Nephron (organoid): ENCODE measurements at regions not wholly inside any gene's neighbourhood (a gene's known extent, or its start where the extent isn't known, plus 50 kb on each side); places are given as distances from the start of the nearest gene placed in this dataset.

Experiments used
- H3K27ac Mint-ChIP-seq, 3 experiments: 2 replicates each; pipeline ENCODE4 v1.8.0; 2020; ENCODE audit warnings: mixed read lengths in 3 of 3, mild to moderate bottlenecking in 2 of 3, moderate library complexity in 1 of 3
- H3K27me3 Mint-ChIP-seq: 2 replicates; pipeline ENCODE4 v1.8.0; 2021; ENCODE audit warnings: low read depth, mild to moderate bottlenecking, moderate library complexity, mixed read lengths
- H3K36me3 Mint-ChIP-seq: 2 replicates; pipeline ENCODE4 v1.8.0; 2020; ENCODE audit warnings: low read depth, mixed read lengths
- H3K4me1 Mint-ChIP-seq: 2 replicates; pipeline ENCODE4 v1.8.0; 2020; ENCODE audit warnings: mixed read lengths
- H3K4me3 Mint-ChIP-seq, 3 experiments: 2 replicates each; pipeline ENCODE4 v1.8.0; 2020; ENCODE audit warnings: mild to moderate bottlenecking in 3 of 3, mixed read lengths in 3 of 3, moderate library complexity in 2 of 3
- H3K9me3 Mint-ChIP-seq: 2 replicates; pipeline ENCODE4 v1.8.0; 2020; ENCODE audit warnings: mixed read lengths
- TF ChIP-seq, protein P1 (sequence below), 3 experiments: fragments of 200-600 bp; sonication (generic); IDR thresholded peaks; one replicate each; pipeline ENCODE4 v1.5.0; 2021; ENCODE audit warnings: antibody characterized with exemption in 3 of 3; ENCODE audit not compliant: unreplicated experiment in 3 of 3

DNA sequence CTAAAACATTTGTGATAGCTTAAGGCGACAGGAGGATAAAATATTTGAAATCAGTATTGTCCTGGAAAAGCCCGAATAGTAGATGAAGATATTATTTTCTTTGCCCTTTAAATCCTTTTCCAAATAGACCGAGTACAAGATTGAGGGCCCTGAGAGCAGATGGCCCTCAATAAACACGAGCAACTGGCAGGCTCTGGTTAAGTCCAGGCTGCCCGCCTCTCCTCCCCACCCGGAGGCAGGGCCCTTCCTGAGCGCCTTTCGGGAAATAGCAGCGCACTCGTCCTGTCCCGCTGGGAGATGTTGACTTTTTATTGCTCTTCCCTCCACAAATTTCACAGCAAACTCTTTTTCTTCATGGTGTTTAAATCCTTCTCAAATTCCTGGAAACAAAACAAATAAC lies 50.8 kb upstream of the MAX start:
- TF ChIP-seq, protein P1, sequence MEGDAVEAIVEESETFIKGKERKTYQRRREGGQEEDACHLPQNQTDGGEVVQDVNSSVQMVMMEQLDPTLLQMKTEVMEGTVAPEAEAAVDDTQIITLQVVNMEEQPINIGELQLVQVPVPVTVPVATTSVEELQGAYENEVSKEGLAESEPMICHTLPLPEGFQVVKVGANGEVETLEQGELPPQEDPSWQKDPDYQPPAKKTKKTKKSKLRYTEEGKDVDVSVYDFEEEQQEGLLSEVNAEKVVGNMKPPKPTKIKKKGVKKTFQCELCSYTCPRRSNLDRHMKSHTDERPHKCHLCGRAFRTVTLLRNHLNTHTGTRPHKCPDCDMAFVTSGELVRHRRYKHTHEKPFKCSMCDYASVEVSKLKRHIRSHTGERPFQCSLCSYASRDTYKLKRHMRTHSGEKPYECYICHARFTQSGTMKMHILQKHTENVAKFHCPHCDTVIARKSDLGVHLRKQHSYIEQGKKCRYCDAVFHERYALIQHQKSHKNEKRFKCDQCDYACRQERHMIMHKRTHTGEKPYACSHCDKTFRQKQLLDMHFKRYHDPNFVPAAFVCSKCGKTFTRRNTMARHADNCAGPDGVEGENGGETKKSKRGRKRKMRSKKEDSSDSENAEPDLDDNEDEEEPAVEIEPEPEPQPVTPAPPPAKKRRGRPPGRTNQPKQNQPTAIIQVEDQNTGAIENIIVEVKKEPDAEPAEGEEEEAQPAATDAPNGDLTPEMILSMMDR (IDR thresholded peaks at IDR 0.05; ENCODE audit: unreplicated experiment in 3 of 3), result no peak
- Mint-ChIP-seq H3K4me3 (no peak overlapping the region), H3K4me1 (peaks cover 13% of the 10 kb centered on the region), H3K27me3 (peaks cover 16% of the 10 kb centered on the region), H3K9me3 (no peaks in the 10 kb centered on the region), H3K27ac (peak overlapping the region in 1 of 3 experiments; percentile 41), H3K36me3 (no peaks in the 10 kb centered on the region)

DNA sequence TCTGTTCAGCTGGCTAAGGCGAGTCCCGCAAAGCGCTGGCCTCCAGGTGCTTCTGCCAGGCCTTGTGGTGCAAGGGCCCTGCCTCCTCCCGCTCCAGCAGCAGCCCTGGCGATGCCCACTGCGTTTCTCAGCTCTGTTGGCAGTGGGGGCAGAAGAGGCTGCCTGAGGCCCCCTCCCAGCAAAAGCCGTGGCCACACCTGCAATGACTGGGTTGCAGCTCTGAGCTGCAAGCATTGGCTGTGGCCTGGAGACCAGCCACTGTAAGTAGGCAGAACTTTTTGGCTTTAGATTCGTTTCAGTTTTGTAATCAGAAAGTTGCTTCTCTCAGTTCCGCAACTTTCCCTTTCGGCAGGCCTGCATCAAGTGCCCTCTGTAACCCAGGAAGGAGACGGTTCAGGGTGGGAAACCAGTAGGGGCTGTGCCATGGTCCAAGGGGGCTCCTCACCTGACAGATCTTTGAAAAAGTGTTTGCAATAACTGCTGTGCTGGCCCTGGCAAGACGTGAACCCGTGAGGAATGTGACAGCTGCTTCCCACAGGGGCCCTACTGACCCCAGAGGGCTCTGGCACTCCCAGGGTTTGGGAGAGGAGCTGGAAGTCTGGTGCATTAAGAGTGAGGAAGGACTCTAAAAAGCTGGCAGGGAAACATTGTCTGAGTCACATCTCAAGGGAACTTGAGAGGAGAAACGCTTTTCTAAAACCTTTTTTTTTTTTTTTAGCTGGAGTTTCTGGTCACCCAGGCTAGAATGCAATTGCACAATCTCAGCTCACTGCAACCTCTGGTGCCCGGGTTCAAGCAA lies 54.5 kb upstream of the MAX start:
- H3K27ac Mint-ChIP-seq, result peak overlapping the region in 1 of 3 experiments; percentile 63
- TF ChIP-seq, protein P1 (IDR thresholded peaks at IDR 0.05; ENCODE audit: unreplicated experiment in 3 of 3), result no peak
- H3K27me3 Mint-ChIP-seq, result peaks cover 17% of the 10 kb centered on the region
- peaks cover 18% of the 10 kb centered on the region for H3K4me1 Mint-ChIP-seq
- H3K9me3 Mint-ChIP-seq, result no peaks in the 10 kb centered on the region
- no peaks in the 10 kb centered on the region for H3K36me3 Mint-ChIP-seq
- H3K4me3 Mint-ChIP-seq, result no peak overlapping the region

DNA sequence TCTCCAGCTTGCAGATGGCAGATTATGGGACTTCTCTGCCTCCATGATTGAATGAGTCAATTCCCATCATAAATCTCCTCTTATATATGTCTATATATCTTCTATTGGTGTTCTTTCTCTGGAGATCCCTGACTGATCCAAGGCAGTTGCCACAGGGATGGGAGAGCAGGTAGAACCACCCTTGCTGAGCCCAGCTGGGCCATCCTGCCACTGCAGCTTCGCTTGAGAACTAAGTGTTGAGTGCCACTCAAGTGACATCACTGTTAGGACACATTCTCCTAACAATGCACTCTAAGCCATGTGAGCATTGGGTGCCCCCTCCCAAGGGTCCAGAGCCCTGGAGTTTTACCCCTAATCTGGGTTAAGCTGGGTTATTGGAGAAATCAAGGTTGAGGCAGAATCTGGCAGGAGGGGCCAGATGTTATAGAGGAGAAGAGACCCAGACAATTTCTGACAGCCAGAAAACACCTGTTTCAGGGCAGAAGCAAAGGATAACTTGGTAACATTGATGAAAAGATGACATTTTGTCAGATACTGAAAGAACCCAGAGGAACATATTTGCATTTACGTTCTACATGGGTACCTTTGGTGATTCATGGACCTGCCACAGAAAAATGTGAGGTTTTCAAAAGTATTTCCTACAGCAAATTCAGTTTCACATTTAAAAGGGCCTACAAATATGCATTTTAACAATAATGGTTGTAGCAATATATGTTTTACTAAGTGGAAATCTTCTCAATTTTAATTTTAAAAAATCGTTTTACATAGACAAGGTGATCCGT lies 57.2 kb upstream of the MAX start:
- H3K27ac Mint-ChIP-seq, result no peak overlapping the region
- no peaks in the 10 kb centered on the region for H3K36me3 Mint-ChIP-seq
- H3K27me3 Mint-ChIP-seq, result peaks cover 10% of the 10 kb centered on the region
- TF ChIP-seq, protein P1 (IDR thresholded peaks at IDR 0.05; ENCODE audit: unreplicated experiment in 3 of 3), result no peak
- peaks cover 9% of the 10 kb centered on the region for H3K4me1 Mint-ChIP-seq
- no peaks in the 10 kb centered on the region for H3K9me3 Mint-ChIP-seq
- H3K4me3 Mint-ChIP-seq, result no peak overlapping the region

DNA sequence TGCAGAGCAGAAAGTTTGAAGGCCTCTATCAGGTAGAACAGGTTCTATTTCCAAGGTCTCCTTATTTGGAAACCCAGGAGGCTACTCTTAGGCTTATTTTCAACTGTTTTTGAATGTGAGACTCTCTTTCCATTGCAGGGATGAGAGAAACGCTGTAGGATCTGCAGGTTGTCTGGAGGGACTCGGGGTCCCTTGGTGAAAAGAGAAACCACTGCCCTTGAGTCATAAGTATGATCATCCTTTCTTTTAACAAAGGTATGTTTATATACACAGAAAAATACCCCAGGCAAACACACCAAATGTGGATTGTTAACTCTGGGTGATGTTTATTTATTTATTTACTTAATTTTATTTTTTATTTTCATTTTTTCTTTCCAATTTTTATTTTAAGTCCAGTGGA lies 57.8 kb upstream of the MAX start:
- Mint-ChIP-seq H3K9me3 (no peaks in the 10 kb centered on the region), H3K4me1 (peaks cover 9% of the 10 kb centered on the region), H3K27ac (no peak overlapping the region), H3K4me3 (no peak overlapping the region), H3K36me3 (no peaks in the 10 kb centered on the region), H3K27me3 (peaks cover 10% of the 10 kb centered on the region)
- TF ChIP-seq, protein P1 (IDR thresholded peaks at IDR 0.05; ENCODE audit: unreplicated experiment in 3 of 3), result no peak

DNA sequence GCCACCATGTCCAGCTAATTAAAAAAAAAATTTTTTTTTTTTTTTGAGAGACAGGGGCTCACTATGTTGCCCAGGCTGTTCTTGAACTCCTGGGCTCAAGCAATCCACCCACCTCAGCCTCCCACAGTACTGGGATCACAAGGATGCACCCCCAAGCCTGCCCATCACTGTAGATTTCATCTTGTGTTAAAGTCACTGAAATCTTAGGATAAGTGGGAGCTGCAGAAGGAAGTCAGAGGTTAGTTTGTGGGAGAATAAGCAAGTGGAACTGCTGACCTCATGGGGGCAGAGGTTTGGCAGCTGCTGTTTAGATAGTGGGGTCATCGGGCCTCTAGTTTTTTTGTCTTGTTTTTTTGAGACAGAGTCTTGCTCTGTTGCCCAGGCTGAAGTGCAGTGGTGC lies 59.7 kb upstream of the MAX start:
- Mint-ChIP-seq H3K9me3 (no peaks in the 10 kb centered on the region), H3K4me1 (peaks cover 4% of the 10 kb centered on the region), H3K27ac (no peak overlapping the region), H3K36me3 (no peaks in the 10 kb centered on the region), H3K27me3 (peaks cover 6% of the 10 kb centered on the region), H3K4me3 (no peak overlapping the region)
- TF ChIP-seq, protein P1 (IDR thresholded peaks at IDR 0.05; ENCODE audit: unreplicated experiment in 3 of 3), result no peak
